NCI-H748 treated with DMSO at 0.1 percent for 48 hours (cell line): ENCODE measurements at regions not wholly inside any gene's neighbourhood (a gene's known extent, or its start where the extent isn't known, plus 50 kb on each side); places are given as distances from the start of the nearest gene placed in this dataset.
"Not testable (repeated sequence)": the region's sequence is repeated elsewhere in the genome, so short reads cannot be mapped to it uniquely, and the experiment has no call there.

Experiments used
- DNase-seq: peaks from one replicate; lab custom pipeline; 2025; lab: John Stamatoyannopoulos, UW

DNA sequence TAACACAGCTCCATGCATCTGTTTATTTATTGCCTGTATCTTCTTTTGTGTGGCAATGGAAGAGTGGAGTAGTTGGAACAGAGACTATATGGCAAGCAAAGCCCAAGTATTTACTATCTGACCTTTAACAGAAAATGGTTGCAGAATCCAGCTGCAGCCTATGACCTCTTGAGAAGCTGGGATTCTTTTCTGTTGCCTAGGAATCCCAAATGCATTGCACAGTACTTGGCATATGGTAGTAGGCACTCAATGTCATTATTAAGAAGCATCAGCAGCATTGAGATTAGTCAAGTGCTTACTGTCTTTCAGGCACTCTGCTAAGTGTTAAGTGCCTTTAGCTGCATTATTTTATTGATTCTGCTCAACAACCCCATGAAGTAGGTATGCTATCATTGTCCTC is 331.6 kb downstream of the CCDC85A start:
- DNase-seq = no peak

DNA sequence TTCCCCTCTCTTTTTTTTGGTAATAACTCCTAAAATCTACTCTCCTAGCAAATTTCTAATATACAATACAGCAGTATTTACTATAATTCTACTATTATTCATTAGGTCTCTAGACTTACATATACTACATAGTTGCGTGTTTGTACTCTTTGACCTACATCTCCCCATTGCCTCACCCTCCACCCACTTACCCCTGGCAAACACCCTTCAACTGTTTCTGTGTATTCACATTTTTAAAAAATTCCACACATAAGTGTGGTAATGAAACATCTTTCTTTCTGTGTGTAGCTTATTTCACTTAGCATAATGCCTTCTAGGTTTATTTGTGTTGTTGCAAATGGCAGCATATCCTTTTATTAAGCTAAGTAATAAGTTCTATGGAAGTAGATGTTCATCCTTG is 336.0 kb downstream of the CCDC85A start:
- no peak for DNase-seq

DNA sequence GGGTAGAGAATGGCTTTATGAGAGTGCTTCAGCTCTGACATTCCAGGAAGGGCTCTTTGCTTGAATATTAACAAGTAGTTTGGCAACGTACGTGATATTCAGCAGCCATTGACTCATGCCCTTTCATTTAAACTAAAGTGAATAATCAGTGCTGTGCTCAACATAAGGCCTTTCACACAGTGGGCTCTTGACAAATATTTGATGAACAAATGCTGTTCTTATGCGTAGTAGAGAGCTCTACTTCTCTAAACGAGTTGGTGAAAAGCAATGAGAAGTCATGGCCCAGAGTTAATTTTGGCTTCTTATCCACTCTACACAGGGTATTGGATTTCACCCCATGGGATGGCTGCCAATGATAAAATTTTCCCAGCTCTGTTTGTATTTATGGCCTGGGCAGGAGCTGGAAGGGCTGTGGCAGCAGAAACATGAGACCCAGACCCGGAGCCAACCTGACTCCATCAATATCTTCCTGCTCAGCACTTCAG is 338.9 kb downstream of the CCDC85A start:
- DNase-seq = no peak

DNA sequence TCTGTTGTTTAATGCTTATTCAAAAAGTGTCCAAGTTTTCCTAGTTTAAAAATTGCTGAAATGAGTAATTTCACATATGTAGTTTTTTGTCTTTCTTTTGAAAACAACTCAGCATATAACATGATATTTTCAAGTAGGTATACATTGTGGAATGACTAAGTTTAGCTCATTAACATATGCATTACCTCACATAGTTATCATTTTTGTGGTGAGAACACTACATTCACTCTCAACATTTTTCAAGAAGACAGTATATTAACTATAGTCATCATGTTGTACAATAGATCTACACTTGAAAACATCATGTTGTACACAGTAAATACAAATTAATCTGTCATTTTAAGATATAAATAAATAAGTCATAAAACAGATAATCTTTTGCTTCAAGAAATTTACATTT is 340.0 kb downstream of the CCDC85A start:
- no peak for DNase-seq

DNA sequence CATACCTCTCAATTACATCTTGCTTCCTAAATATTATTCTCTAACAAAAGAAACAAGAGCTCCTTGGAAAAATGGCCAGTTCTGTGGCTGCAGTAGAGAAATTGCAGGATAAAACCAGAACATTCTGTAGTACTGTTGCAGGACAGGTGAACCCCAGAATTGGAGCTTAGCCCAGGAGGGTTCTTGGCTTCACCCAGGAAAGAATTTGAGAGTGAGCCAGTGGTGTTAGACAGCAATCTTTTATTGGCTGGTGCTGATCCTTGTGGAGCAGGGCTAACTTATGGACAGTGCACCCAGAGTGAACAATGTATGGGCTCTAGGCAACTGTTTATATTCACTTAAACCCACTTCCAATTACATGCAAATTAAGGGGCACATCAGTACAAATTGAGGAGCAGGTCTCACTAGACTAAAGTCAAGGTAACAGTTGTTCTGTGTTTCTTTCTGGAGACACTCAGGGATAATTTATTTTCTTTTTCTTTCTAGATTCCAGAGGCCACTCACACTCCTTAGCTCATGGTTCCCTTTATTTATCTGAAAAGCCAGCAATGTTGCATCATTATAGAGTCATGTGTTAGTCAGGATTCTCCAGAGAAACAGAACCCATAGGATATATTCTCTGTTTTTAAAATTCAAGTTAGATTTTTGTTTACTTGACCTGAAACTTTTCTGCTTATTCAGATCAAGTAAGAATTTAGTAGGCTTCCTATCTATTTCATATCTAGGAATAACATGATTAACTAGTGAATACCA is 348.1 kb downstream of the CCDC85A start:
- DNase-seq = no peak

DNA sequence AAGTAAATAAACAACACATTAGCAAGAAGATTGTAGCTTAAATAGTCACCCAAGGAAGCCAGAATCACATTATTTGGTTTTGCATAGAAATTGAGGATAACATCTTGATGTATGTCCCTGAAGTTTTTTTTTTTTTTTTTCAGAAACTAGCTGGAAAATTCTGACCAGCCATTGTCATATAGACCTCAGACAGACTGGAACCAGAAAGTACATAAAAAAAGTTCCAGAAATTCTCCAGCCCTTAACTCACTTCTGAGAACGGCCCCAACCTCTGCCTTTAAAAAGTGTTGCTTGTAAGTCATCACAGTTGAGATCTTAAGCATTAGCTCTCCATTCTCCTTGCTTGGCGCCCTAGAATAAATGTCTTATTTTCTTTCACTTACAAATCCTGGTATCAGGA is 350.5 kb downstream of the CCDC85A start:
- DNase-seq = no peak

DNA sequence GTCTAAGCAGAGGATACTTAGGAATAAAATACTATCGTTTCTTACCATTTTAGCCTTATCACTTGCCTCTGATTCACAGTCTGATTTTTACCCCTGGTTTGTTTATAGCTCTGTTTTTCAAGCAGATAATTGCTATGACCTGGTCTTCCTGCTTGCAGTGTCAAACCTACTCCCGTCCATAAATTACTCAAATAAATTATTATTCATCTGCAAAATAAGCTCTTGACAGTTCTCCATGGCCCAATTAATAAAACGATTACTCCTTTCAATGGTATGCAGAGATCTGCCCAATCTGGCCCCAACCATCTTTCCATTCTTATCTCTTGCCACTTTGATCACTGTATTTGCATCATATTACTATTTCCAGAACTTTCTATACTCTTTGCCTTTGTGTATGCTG is 354.0 kb downstream of the CCDC85A start:
- no peak for DNase-seq

DNA sequence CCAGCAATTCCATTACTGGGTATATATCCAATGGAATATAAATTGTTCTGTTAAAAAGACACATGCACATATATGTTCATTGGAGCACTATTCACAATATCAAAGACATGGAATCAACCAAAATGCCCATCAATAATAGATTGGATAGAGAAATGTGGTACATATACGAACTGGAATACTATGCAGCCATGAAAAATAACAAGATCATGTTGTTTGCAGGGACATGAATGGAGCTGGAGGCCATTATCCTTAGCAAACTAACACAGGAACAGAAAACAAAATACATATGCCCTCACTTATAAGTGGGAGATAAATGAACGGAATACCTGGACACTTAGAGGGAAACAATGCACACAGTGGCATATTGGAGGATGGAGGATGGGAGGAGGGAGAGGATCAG is 355.8 kb downstream of the CCDC85A start:
- DNase-seq = no peak

DNA sequence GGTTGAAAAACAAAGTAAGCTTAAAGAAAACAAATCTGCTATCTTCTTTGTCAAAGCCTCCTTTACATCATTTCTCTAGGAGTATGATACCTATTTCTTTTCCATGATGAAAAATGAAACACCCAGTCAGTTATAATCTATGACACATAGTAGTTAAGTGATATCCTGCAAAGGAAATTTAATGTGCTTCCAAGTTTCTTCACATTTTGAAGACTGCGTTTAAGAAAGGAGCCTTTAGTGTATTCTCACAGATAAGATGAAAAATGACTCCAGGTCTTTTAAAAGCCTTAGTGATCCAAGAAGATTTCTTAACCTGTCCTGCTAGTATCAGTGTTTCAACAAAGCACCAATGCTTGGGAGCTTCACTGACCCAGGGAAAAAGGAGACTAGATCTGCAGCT is 356.7 kb downstream of the CCDC85A start:
- no peak for DNase-seq

DNA sequence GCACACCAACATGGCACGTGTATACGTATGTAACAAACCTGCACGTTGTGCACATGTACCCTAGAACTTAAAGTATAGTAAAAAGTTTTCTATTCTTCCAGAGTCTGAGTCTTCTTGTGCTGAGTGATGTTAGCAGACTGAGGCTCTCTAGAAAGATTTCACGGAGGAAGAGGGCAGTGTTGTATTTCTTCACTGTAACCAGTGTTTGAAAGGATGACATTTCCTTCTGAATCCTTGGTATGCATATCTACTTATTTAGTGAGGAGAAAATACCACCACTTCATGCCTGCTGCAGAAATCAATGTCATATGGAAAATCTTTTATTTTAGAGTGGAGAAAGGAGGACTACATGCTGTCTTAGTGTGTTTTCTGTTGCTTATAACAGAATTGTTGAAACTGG is 357.1 kb downstream of the CCDC85A start:
- no peak for DNase-seq

DNA sequence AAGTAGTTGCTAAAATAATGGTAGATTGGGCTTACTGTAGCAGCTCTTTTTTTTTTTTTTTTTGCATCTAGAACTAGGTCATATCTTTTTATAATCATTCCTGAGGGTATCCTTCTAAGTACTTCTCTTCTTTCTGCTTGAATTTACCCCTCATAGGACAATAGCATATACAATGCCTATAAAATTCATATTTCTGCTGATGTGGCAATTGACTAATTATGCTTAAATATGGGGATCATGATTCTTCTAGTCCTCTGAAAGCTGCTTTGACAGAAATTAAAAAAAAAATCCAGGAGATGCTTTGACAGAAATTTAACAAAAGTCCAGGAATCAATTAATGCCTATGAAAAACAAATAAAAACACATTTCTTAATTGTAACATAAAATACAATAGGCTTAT is 358.4 kb downstream of the CCDC85A start:
- DNase-seq = no peak

DNA sequence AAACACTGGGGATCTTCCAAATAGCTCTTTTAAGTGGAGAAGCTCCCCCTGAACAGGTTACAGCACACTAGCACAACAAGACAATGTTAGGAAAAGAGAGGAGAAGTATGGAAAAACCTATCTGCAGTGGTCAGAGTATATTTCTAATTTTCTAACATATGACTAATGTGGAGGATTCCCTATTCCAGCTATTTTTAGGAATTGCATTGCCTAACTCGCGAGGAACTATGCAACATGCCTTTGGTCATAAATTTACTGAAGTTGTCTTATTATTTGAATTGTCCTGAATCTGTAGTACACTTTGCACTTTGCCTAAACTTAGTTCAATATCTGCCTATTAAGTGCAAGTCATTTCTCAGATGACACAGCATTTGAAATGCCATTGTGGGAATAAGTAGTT is 381.4 kb downstream of the CCDC85A start:
- DNase-seq = no peak

DNA sequence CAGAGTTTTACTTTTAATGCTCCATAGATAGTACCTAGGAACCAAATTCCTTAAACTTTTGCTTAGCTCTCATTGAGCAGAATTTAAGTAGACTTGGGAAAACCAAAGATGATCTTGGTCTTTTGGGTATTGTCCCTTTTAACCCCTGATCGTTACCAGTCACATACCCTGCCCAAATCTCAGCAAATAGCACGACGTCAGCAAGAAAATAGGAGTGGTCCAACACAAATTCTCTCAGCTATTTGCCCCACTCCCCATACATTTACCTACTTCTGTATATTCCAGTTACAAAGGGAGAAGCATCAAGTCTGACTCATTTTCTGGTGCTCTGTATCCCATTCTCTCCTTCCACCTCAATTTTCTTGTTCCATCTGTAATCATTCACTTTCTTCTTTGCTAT is 387.3 kb downstream of the CCDC85A start:
- DNase-seq = no peak

DNA sequence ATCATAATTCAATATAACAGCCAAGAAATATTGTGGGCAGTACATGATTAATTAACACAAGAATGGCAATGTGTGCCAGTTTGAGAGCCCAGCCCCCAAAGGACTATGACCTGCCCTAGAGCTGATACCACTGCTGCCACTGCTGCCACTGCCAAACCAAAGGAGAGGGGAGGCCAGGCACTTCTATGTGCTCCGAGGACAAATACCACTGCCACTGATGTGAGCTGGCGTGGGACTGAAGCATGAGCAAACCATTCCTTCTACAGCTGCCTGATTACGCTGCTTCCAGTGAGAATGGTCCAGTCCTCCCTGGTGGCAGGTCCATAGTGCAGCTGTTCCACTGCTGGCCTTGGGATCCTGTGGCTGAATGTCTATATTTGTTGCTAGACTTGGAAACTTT is 392.2 kb downstream of the CCDC85A start:
- DNase-seq = no peak

DNA sequence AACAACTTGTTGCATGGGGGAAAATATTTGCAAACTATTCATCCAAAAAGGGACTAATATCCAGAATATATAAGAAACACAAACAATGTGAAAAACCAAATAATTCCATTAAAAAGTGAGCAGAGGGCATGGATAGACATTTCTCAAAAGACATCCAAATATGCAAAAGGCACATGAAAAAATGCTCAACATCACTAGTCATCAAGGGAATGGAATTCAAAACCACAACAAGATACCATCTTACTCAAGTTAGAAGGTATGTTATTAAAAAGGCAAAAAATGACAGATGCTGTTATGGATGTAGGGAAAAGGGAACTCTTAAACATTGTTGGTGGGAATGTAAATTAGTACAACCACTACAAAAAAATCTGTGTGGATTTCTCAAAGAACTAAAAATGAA is 396.5 kb downstream of the CCDC85A start:
- no peak for DNase-seq

DNA sequence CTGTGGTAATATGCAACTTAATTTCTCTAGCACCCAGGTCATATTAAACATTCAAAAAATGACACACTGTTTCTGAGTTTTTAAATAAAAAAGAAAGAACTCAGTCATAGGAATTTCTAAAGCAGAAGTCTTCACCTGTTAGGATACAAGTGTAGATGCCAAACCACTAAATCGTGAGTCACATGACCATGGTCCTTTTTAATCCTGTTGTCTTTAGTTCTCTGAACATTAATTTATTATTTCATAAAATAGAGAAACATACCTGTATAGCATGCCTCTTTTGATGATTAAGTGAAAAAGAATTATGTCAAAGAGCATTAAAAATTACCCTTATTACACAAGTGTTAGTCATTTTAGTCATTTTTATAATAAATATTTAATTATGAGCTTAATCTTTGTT is 398.8 kb downstream of the CCDC85A start:
- no peak for DNase-seq

DNA sequence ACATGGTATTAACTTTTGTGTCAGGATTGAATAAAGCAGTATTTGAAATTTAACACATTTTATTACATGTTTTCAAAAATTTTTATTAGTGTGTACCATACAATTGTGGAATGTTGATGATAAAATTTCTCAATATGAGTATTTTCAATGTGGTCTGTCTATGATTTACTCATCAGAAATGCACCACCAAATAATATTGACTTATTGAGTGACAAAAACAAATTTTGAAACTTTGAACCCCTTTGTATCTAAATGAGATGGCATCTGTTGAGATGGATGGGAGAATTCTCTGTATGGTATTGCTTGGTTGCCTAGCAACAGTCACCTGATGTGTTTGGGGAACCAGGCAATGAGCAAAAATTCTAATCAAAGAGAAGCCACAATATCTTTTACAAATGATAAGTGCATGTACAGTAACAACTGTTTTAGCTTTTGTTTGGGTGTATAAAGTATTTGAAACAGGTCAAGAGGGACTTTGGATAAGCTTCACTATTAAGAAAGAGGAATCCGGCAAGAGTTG is 400.1 kb downstream of the CCDC85A start:
- no peak for DNase-seq

DNA sequence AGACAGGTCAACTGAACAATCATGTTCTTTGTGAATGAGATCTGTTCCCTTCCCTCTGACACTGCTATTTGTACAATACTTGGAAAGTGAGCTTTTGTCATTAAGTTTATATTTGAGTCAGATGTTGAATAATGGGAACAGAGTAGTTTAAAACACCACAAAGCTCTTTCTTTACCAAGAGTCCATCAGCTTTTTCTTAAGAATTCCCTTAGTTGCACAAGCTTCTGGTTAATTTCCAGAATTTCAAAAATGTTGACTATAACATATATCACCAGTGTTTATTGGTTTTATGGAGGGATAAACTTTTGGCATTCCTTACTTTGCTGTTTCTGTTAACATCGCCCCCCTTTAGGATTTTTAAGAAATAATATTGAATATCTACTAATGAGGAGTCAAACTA is 403.7 kb downstream of the CCDC85A start:
- no peak for DNase-seq

DNA sequence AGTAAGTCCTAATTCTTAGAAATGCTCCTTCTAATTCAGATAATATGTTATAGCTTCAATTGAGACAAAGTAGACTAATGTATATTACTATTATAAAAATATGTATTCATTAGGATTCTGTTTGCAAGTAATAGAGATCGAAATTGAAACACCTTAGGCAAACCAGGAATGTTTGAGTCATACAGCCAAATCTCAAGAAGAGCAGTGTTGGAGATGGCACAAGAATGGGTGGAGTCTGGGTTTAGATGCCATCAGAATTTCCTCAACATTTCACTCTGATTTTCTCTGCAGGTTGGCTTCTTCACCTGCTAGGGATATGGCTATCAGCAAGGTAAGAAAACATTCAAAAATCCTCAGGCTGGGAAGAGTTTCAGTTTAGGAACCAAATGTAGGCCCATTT is 405.4 kb downstream of the CCDC85A start:
- DNase-seq = no peak

DNA sequence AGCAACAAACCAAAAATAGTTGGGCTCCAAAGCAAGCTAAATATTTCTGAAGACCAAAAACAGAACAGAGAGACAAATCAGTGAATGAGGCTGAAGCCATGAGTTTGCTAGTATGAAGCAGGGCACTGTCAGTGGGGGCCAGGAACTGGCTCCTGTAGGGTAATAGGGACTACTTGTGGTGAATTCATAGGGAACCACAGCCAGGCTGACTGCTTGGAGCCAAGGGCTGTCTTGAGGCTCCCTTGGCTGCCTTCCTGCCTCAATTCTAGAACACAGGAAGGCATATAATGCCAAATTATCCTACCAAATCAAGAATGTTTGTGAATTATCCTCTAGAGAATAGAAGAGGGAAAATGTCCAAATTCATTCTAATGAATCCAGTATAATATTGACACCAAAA is 406.0 kb downstream of the CCDC85A start:
- DNase-seq = no peak

DNA sequence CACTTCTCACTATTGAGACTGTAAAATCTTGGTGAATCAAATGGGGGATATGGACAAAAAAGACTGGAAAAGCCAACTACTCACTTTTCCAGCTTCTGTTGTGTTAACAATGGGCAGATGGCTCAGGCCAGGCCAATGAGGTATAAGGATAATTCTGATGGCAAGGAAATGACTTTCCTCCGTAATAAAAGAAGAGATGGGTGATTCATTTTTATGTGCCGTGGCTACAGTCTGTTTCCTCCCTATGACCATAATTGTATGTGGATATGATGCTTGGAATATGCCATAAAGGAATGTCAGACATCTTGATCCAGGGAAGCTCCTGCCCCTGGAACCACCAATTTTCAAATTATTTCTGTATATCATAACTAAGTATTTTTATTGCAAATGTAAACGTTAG is 406.8 kb downstream of the CCDC85A start:
- no peak for DNase-seq

DNA sequence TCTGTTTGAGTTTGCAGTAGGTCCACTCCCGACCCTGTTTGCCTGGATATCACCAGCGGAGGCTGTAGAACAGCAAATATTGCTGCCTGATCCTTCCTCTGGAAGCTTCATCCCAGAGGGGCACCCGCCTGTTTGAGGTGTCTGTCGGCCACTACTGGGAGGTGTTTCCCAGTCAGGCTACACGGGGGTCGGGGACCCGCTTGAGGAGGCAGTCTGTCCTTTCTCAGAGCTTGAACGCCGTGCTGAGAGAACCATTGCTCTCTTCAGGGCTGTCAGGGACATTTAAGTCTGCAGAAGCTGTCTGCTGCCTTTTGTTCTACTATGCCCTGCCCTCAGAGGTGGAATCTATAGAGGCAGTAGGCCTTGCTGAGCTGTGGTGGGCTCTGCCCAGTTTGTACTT is 422.3 kb downstream of the CCDC85A start:
- DNase-seq = not testable (repeated sequence)

DNA sequence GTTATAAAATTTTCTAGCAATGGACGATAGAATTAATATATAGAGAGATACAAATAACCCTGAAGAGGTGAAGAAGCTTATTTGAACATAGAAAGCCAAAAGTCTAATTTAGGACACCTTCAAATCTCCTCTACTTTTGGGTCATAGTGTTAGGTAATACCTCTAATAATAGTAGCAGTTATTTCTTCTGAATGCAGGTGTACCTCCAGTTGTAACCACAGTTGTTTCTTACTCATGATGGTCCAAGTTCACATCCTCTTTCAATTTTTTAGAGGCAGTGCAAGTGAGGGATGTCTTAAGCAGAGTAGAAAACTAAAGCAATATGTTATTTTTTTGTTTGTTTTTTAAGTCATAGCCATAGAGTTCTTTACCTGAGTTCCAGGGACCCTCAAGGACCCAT is 429.5 kb downstream of the CCDC85A start:
- DNase-seq = no peak

DNA sequence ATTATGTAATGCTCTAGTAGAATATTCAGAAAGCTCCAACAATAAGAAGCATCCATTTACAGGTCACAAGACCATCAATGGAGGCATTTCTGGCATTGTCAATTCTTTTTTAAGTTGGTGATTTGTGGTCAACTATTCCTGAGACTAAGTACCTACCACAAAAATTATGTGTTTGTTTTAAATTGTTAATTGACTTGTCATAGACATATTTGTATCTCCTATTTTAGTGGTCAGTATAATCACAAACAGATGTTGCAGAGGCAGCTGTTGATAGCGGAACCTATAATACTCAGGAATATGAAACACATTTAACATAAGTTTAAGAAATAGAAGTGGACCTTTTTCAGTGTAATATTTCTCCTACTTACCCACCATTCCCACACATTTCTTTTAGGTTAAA is 430.1 kb downstream of the CCDC85A start:
- DNase-seq = no peak
